Cardiac fibroblast (primary cell): ENCODE measurements at regions not wholly inside any gene's neighbourhood (a gene's known extent, or its start where the extent isn't known, plus 50 kb on each side); places are given as distances from the start of the nearest gene placed in this dataset.

Source experiments
- DNase-seq, 2 donors: peaks; one replicate each; pipeline versions ENCODE4 v3.0.0 to v3.0.0-alpha.2; 2010; ENCODE audit warnings: low read depth in 2 of 2
- H3K4me3 ChIP-seq, 2 donors: replicated peaks in 1 of 2; 1 replicate in 1 of 2; 2 replicates in 1 of 2; pipeline ENCODE4 v1.5.1; 2011; ENCODE audit warnings: low read depth in 2 of 2, low read length in 2 of 2, mild to moderate bottlenecking in 2 of 2, moderate library complexity in 1 of 2
- TF ChIP-seq, protein P1 (sequence below): IDR thresholded peaks from one replicate; pipeline ENCODE4 v1.5.1; 2011; ENCODE audit warnings: low read depth, mild to moderate bottlenecking, low read length, inconsistent platforms

DNA sequence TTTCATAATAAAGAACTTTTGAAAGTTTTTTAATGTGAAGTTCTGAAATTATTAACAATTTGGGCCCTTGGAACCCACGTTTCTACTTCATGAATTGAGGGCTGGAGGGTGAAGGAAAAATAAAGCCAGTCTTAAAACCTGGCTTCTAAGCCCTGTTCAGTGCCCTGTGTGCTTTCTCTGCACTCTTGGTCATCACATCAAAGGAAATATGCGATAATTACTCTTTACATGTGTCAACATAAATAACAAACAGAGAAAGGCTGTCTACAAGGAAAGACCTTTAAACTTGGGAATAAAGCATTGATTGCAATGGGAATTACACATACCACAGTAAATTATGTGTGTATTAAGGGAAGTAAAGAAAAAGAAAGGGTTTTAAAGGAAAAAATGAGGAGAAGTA is 150.7 kb upstream of the KLF7 start:
- DNase-seq, result no peak
- H3K4me3 ChIP-seq, result no peak overlapping the region
- TF ChIP-seq, protein P1, sequence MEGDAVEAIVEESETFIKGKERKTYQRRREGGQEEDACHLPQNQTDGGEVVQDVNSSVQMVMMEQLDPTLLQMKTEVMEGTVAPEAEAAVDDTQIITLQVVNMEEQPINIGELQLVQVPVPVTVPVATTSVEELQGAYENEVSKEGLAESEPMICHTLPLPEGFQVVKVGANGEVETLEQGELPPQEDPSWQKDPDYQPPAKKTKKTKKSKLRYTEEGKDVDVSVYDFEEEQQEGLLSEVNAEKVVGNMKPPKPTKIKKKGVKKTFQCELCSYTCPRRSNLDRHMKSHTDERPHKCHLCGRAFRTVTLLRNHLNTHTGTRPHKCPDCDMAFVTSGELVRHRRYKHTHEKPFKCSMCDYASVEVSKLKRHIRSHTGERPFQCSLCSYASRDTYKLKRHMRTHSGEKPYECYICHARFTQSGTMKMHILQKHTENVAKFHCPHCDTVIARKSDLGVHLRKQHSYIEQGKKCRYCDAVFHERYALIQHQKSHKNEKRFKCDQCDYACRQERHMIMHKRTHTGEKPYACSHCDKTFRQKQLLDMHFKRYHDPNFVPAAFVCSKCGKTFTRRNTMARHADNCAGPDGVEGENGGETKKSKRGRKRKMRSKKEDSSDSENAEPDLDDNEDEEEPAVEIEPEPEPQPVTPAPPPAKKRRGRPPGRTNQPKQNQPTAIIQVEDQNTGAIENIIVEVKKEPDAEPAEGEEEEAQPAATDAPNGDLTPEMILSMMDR, result no peak

DNA sequence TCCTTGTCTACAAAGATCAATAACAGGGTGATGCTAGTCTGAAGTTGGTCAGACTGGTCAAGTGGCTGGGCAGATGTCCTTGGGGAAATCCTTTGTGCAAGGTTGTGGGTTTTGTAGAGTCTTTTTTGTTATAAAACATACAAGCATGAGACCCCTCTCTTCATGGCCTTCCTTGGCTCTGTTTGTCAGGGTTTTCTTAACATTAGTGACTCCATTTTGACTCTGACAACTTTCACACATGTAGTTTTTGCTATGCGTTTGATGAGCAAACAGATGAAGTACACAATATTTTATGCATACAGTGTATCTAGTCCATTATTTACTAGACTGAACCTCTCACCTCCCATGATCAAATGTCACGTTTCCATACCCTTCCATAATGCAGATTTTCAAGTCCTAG is 151.2 kb upstream of the KLF7 start:
- TF ChIP-seq, protein P1, result no peak
- H3K4me3 ChIP-seq, result no peak overlapping the region
- no peak for DNase-seq

DNA sequence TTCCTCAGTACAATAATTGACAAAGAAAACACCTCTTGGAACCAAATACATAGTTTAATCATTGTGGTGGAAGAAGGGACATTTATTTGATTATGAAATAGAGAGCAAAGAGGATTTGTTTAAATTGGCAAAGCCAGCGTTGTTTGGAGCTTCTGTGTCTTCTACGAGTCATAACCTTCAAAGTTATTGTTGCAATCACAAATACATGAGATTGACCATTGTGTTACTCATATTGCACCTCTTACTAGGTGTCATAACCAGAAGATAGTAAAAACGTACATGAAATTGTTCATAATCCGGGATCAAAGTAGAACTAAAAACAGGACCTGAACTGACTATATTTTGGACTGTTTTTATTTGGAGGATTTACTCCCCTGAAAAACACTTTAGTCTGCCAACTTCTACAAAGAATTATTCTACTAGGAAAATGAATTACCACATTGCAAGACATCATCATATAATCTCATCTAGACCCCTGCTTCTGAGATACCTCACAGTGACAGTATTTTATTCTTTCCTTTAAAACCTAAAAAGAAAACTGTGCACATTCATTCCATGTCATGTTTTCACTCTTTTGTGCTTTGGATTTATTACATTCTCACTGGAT is 151.7 kb upstream of the KLF7 start:
- H3K4me3 ChIP-seq, result no peak overlapping the region
- DNase-seq, result peak in 1 of 2 donors; percentile 89
- TF ChIP-seq, protein P1, result no peak

DNA sequence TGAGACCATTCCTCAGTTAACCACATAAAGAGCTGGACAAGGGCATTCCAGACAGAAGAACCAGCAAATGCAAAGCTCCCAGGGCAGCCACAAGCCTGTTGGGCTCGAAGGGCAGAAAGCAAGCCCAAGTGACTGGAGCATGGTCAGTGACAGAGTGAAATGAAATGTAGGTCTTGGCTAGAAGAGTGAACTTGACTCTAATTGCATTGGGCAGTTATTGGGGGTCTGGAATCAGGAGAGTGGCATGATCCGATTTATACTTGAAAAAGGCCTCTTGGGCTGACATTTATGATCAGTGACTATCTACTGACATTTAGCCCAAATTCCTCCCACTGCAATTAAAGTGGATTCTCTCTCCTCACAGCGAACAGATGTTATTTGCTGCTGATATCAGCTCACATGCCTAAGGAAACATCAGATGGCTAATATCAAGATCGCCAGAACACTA is 152.5 kb upstream of the KLF7 start:
- H3K4me3 ChIP-seq, result no peak overlapping the region
- TF ChIP-seq, protein P1, result no peak
- no peak for DNase-seq

DNA sequence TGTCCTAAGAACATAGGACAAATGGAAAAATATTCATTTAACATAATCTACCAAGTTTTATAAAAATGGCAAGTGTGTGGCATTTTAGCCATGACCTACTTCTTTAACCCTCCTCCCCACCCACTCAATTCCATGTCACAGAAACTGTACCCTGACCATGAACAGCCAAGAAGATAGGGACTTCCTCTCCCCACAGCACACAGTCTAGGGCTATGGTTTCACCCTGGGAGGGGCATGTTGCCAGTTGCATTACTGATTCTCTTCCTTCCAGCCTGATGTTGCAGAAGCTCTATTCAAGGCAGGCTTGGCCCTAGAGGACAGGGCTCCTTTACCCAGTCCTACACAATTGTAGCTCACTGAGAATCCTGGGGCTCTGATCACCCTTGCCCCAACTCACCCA is 153.6 kb upstream of the KLF7 start:
- DNase-seq, result no peak
- TF ChIP-seq, protein P1, result no peak
- H3K4me3 ChIP-seq, result no peak overlapping the region

DNA sequence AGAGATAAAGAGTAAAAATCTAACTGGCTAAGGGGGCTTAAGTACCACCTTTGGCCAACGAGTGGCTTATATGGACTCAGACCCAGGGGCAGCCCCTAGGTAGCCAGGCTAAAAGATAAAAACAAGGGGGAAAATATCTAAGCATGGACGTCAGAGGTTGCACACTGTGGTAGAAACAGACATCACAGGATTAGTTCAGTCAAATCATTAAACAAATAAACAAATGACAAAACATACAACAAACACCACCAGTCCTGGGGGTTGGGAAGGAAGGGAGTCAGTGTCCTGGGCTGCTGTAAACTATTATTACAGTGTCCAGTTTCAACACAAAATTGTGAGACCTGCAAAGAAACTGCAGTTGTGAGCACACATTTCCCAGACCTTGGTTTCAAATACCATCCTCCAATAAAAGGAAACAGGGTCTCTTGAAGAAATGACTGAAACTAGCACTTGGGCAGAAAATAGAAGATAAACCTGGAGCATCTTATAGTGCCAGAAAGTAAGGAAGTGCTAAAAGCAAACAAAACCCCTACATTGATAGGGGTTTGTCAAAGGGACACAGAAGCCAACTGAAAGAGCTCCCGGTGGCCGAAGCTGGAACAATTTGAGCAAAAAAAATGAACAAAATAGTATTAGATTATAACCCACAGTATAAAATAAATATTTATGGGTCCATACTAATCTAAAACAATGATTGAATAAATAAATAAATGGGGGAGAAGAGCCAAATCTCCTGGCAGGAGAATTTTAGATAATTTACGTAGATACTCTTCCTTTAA is 154.8 kb upstream of the KLF7 start:
- DNase-seq, result peak in 1 of 2 donors; percentile 31
- H3K4me3 ChIP-seq, result no peak overlapping the region
- TF ChIP-seq, protein P1, result no peak
